Cardiac muscle cell (in vitro differentiated cells and primary cell): ENCODE measurements at regions not wholly inside any gene's neighbourhood (a gene's known extent, or its start where the extent isn't known, plus 50 kb on each side); places are given as distances from the start of the nearest gene placed in this dataset.
A peak's percentile ranks its signal among the peaks of the same experiment; 100 is the strongest.

Source experiments
- DNase-seq, 2 donors: peaks; one replicate each; pipeline versions ENCODE4 v3.0.0 to v3.0.0-alpha.2; 2010 to 2017; ENCODE audit warnings: low read depth in 1 of 2, low spot score in 1 of 2
- H3K27ac ChIP-seq: fragments of 200-600 bp; sonication (generic); 2 replicates; pipeline ENCODE4 v1.5.1; 2016
- H3K27me3 ChIP-seq: fragments of 200-600 bp; sonication (generic); 2 replicates; pipeline ENCODE4 v1.6.0; 2016; ENCODE audit warnings: control low read depth
- H3K36me3 ChIP-seq: fragments of 200-600 bp; sonication (generic); 2 replicates; pipeline ENCODE4 v1.5.1; 2016; ENCODE audit warnings: control low read depth
- H3K4me1 ChIP-seq: fragments of 200-600 bp; sonication (generic); 2 replicates; pipeline ENCODE4 v1.8.1; 2017; ENCODE audit warnings: low read depth, mild to moderate bottlenecking, mixed run types
- H3K4me3 ChIP-seq: fragments of 200-600 bp; sonication (generic); 2 replicates; pipeline ENCODE4 v1.5.1; 2016; ENCODE audit warnings: mild to moderate bottlenecking
- H3K9me3 ChIP-seq: fragments of 200-600 bp; sonication (generic); 2 replicates; pipeline ENCODE4 v1.5.1; 2017; ENCODE audit warnings: low read depth, mild to moderate bottlenecking, control low read depth
- CTCF ChIP-seq: IDR thresholded peaks from 2 replicates; pipeline ENCODE4 v1.5.1; 2012; ENCODE audit warnings: low read depth, mild to moderate bottlenecking, low read length

- H3K36me3 ChIP-seq = no peaks in the 10 kb centered on the region
- no peak for TF ChIP-seq CTCF
- no peaks in the 10 kb centered on the region for H3K27me3 ChIP-seq
- no peak for DNase-seq
- no peaks in the 10 kb centered on the region for H3K4me1 ChIP-seq
- H3K4me3 ChIP-seq = no peak overlapping the region
- H3K27ac ChIP-seq = no peak overlapping the region
- H3K9me3 ChIP-seq = no peaks in the 10 kb centered on the region
Measured at GRCh38 chr14:42729681-42730080, 1123.0 kb downstream of the LRFN5 start.

- Histone ChIP-seq H3K27ac (no peak overlapping the region), H3K9me3 (no peaks in the 10 kb centered on the region), H3K4me1 (no peaks in the 10 kb centered on the region), H3K36me3 (no peaks in the 10 kb centered on the region), H3K27me3 (no peaks in the 10 kb centered on the region), H3K4me3 (no peak overlapping the region)
- TF ChIP-seq CTCF = no peak
- DNase-seq = no peak
Measured at GRCh38 chr14:42719391-42719790, 1112.7 kb downstream of the LRFN5 start.

GRCh38 chr14:42715316-42715715, 1108.6 kb downstream of the LRFN5 start:
- no peak for TF ChIP-seq CTCF
- H3K27ac ChIP-seq = no peak overlapping the region
- H3K4me3 ChIP-seq = no peak overlapping the region
- H3K9me3 ChIP-seq = no peaks in the 10 kb centered on the region
- DNase-seq = peak in 1 of 2 donors; percentile 27
- no peaks in the 10 kb centered on the region for H3K27me3 ChIP-seq
- no peaks in the 10 kb centered on the region for H3K36me3 ChIP-seq
- no peaks in the 10 kb centered on the region for H3K4me1 ChIP-seq

- no peaks in the 10 kb centered on the region for H3K27me3 ChIP-seq
- no peaks in the 10 kb centered on the region for H3K4me1 ChIP-seq
- H3K4me3 ChIP-seq = no peak overlapping the region
- no peaks in the 10 kb centered on the region for H3K9me3 ChIP-seq
- TF ChIP-seq CTCF = no peak
- peak in 1 of 2 donors; percentile 3 for DNase-seq
- H3K36me3 ChIP-seq = no peaks in the 10 kb centered on the region
- H3K27ac ChIP-seq = no peak overlapping the region
Measured at GRCh38 chr14:42710071-42710470, 1103.4 kb downstream of the LRFN5 start.

- H3K27me3 ChIP-seq = no peaks in the 10 kb centered on the region
- no peak for DNase-seq
- H3K4me3 ChIP-seq = no peak overlapping the region
- H3K27ac ChIP-seq = no peak overlapping the region
- H3K9me3 ChIP-seq = no peaks in the 10 kb centered on the region
- no peak for TF ChIP-seq CTCF
- peaks cover 4% of the 10 kb centered on the region for H3K4me1 ChIP-seq
- no peaks in the 10 kb centered on the region for H3K36me3 ChIP-seq
Measured at GRCh38 chr14:42703501-42703900, 1096.8 kb downstream of the LRFN5 start.

GRCh38 chr14:42687421-42687820, 1080.7 kb downstream of the LRFN5 start:
- H3K36me3 ChIP-seq = no peaks in the 10 kb centered on the region
- no peak for DNase-seq
- H3K9me3 ChIP-seq = no peaks in the 10 kb centered on the region
- no peaks in the 10 kb centered on the region for H3K4me1 ChIP-seq
- TF ChIP-seq CTCF = no peak
- no peak overlapping the region for H3K4me3 ChIP-seq
- H3K27ac ChIP-seq = no peak overlapping the region
- H3K27me3 ChIP-seq = no peaks in the 10 kb centered on the region
